NB4 (cell line): ENCODE measurements at regions not wholly inside any gene's neighbourhood (a gene's known extent, or its start where the extent isn't known, plus 50 kb on each side); places are given as distances from the start of the nearest gene placed in this dataset.
"Not testable (repeated sequence)": the region's sequence is repeated elsewhere in the genome, so short reads cannot be mapped to it uniquely, and the experiment has no call there.

Experiments
- DNase-seq: peaks from one replicate; pipeline ENCODE4 v3.0.0; 2010; ENCODE audit warnings: low read depth
- H3K4me3 ChIP-seq: one replicate; pipeline ENCODE4 v1.5.1; 2011; ENCODE audit warnings: mild to moderate bottlenecking, low read depth, low read length, moderate library complexity
- TF ChIP-seq, protein P1 (sequence below): IDR thresholded peaks from one replicate; pipeline ENCODE4 v1.5.1; 2012; ENCODE audit warnings: low read depth, low read length

DNA sequence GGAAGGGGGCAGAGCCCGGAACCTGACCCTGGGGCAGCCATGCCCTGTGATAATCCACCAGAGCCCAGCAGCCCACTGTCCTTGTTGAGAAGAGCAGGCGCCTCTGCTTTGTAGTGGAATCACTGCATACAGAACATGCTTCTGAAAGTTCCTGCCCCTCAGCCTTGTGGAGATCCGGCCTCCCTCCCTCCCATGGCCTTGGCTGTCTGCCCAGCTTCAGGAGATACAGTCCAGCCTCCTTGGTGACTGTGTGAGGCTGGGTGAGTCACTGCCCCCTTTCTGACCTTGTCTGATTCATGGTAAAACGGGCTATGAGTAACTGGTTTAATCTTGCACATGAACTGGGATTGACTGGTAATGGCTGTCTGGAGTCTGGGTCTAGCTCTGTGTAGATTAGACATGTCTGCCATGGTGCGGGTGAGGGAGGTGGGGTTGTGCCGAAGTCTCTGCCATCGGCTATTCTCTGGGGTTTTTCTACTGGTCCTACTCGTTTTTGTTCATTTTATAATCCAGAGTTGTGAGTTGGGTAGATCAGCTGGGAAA lies 144.0 kb upstream of the ZNF469 start:
- H3K4me3 ChIP-seq = not testable (repeated sequence)
- DNase-seq = peak; percentile 80

DNA sequence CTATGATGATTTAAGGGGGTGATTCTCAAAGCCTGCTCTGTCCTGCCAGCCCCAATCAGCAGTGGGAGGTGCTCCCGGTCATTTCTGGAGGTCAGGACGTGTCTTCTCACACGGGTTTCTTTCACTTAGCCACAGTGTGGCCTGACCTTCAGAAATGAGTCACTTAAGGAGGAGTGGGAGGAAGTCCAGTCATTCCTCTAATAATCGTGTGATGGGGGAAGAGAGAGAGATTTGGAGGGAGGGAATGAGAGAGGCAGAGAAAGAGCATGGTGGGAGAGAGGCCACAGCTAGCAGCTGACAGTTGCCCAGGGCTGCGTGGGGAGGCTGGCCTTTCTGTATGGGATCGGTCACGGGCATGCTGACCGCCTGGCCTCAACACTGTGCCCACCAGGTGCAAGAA lies 142.6 kb upstream of the ZNF469 start:
- DNase-seq, H3K4me3 ChIP-seq: not testable (repeated sequence)

DNA sequence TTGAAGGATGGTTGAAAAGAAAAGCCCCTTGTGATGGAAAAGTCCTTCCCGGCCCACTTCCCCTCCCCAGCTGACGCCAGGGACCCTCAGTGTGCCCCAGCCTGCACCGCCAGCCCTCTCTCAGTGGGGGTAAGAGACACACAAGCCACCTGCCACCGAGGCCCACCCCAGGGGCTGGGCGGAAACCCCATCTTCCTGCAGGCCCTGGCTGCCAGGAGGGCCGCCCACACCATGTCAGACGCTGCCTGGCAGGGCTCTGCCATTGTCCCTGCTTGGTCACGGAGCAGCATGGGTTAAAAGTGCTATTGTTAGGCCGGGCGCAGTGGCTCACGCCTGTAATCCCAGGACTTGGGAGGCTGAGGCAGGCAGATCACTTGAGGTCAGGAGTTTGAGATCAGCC lies 142.0 kb upstream of the ZNF469 start:
- not testable (repeated sequence) for DNase-seq, H3K4me3 ChIP-seq

DNA sequence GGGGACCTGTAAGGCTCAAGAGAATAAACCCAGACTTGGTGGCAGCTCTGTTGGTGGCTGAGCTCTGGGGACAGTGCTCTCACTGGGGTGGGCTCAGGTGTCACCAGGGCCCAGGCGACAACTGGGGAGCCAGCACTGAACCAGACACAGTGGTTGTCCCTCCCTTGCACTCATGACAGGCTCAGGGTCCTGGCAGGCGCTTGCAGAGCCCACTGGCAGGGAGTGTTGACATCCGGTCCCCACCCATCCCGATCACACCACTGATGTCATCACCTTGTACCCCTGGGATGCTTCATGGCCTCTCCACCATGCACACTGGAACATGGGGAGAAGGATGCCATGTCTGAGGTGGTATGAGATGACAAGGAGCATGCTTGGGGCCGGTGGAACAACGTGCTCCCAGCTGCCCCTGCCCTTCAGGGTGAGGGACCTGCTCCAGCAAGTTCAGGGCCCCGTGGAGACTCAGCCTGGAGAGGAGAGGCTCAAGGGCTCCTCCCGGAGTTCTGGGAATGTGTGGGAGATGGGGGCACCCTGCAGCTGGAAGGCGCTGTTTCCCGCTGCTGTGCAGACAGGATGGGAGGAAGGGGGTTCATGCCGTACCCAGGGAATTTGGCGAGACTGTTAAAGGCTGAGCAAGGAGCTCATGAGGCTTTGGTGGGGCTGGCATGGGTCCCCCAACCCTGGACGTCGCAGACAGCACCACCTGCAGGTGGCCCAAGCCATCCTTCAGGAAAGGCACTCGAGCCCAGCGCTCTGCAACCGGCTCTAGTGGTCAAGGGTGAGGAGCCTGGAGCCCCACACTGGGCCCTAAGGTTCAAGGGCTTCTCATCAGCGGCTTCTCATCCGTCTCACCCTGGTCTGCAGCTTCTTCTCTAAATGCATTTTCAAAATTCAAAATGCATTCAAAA lies 141.1 kb upstream of the ZNF469 start:
- DNase-seq, H3K4me3 ChIP-seq: not testable (repeated sequence)
- TF ChIP-seq, protein P1, sequence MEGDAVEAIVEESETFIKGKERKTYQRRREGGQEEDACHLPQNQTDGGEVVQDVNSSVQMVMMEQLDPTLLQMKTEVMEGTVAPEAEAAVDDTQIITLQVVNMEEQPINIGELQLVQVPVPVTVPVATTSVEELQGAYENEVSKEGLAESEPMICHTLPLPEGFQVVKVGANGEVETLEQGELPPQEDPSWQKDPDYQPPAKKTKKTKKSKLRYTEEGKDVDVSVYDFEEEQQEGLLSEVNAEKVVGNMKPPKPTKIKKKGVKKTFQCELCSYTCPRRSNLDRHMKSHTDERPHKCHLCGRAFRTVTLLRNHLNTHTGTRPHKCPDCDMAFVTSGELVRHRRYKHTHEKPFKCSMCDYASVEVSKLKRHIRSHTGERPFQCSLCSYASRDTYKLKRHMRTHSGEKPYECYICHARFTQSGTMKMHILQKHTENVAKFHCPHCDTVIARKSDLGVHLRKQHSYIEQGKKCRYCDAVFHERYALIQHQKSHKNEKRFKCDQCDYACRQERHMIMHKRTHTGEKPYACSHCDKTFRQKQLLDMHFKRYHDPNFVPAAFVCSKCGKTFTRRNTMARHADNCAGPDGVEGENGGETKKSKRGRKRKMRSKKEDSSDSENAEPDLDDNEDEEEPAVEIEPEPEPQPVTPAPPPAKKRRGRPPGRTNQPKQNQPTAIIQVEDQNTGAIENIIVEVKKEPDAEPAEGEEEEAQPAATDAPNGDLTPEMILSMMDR = peak; percentile 3

DNA sequence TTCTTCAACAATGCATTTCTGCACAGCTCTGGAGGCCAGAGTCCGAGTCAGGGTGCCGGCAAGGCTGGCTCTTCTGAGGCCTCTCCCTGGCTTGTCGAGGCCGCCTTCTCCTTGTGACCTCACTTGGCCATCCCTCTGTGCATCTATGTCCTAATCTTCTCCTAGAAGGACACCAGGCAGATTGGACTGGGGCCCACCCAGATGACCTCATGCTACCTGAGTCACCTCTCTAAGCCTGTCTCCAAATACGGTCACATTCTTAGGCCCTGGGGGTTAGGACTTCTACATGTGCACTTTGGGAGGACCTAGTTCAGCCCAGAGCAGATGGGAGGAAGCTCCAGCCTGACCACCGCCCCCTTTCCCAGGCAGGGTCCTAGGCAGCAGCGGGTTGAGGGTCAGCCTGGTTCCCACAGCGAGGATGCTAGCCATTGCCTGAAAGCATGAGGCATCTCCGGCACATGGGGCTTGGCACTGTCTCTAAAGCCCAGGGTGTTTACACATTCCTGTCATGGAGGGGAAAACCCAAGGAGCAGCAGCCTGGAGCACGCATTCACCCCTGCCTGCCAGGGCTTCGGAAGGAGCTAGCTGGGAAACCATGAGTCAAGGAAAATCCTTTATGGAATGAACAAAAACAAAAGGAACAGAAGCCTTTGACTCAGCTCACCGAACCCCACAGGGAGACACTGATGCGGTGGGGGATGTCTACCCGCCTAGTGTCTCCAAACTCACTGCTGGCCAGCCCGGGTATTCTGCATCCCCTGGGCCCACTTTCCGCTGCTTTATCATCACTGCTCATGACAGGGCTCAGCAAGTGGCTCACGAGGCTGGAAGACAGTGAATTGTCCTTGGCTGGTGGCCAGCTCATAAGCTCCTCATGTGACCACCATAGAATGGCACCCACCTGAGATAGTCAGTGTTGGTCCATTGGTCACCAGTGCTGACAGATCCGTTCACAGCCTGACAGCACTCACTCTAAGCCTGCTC lies 140.2 kb upstream of the ZNF469 start:
- not testable (repeated sequence) for DNase-seq, H3K4me3 ChIP-seq

DNA sequence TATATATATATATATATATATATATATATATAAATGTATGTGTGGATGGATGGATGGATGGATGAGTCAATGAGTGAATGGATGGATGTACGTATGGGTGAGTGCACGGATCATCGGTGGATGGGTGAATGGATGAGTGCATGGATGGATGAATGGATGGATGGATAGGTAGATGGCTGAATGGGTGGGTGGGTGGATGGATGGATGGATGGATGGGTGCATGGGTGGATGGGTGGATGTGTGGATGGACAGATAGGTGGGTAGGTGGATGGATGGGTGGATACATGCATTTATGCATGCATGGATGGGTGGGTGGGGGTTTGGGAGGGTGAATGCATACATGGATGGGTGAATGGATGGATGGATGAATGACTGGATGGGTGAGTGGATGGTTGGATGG lies 138.8 kb upstream of the ZNF469 start:
- H3K4me3 ChIP-seq, DNase-seq: not testable (repeated sequence)

DNA sequence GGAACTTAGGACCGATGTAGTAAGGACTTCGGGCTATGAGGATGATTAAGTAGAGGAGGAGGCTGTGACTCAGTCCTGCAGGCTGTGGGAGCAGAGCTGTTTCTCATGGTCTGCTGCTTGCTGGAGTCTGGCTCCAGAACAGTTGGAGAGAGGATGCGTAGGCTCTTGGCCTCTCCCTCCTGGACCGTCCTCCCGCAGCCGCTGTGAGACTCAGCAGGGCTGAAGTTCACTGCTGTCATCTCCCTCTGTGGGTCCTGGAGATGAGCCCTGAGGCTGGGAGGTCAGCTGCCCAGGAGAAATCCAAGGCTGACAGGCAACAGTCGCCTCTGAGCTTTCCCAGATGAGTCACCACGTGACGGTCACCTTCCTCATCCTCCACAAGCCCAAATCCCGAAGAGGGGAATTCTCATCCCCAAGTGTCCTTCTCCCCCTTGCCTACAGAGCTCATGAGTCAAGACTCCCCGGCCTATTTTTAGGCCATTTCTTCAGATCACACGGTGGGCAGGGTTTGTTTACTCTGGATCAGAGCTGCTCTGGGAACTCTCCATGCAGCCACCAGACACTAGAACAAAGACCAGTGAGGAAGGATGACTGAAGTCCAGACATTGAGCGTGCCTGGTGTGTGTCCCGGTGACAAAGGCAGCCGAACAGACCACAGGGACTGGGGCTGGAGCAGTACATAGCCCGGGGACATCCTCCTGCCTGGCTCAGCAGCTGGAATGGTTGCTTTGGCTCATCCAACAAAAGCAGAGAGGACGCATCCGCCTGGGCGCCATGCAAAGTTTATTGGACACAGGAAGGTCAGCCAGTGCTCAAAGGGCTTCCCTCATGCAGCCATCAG lies 137.3 kb upstream of the ZNF469 start:
- not testable (repeated sequence) for DNase-seq, H3K4me3 ChIP-seq

DNA sequence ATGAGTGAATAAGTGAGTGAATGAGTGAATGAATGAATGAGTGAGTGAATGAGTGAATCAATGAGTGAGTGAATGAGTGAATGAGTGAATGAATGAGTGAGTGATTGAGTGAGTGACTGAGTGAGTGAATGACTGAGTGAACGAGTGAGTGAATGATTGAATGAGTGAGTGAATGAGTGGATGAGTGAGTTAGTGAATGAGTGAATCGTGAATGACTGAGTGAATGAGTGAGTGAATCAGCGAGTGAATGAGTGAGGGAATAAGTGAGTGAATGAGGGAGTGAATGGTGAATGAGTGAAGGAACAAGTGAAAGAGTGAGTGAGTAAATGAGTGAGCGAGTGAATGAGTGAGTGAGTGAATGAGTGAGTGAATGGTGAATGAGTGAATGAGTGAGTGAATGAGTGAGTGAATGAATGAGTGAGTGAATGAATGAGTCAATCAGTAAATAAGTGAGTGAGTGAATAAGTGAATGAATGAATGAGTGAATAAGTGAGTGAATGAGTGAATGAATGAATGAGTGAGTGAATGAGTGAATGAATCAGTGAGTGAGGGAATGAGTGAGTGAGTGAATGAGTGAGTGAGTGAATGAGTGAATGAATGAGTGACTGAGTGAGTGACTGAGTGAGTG lies 135.7 kb upstream of the ZNF469 start:
- not testable (repeated sequence) for DNase-seq, H3K4me3 ChIP-seq

DNA sequence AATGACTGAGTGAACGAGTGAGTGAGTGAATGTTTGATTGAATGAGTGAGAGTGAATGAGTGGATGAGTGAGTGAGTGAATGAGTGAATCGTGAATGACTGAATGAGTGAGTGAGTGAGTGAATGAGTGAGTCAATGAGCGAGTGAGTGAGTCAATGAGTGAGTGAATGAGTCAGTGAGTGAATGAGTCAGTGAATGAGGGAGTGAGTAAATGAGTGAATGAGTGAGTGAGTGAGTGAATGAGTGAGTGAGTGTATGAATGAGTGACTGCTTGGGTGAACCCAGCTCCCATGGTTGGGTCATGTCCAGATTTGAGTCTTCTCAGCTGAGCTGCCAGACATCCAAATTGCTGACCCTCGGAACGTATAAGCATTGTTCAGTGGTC lies 135.2 kb upstream of the ZNF469 start:
- H3K4me3 ChIP-seq, DNase-seq: not testable (repeated sequence)

DNA sequence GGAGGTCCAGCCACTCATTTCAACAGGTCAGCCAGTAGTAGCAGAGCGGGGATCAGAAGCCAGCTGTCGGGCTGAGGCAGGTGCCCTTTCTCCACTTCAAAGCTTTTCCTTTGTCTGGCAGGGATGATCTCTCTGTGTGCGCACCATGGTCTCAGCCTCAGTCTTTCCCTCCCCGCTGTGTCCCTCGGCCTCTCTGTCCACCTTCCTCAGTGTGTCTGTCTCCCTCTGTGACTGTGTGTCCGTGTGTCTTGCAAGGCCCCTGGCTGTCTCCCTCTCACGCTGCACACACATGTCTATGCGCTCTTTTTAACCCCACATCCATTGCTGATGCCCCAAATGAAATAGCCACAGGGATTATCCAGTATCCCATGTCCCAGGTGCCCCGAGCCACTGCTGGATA lies 134.0 kb upstream of the ZNF469 start:
- not testable (repeated sequence) for DNase-seq, H3K4me3 ChIP-seq

DNA sequence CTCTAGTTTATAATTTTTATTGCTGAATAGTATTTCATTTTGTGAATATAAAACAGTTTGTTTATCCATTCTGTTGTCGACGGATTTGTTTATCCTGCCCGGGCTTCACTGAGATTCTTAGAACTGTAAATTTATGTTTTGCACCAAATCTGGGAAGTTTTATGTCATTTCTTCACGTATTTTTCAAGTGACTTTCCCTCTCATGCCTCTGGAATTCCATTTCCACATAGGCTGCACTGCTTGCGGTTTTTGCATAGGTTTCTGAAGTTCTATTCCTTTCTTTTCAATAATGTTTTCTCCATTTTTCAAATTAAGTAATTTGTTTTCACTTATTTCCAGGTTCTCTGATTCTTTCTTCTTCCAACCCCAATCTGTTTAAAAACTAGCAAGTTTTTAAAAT lies 132.4 kb upstream of the ZNF469 start:
- not testable (repeated sequence) for H3K4me3 ChIP-seq, DNase-seq

DNA sequence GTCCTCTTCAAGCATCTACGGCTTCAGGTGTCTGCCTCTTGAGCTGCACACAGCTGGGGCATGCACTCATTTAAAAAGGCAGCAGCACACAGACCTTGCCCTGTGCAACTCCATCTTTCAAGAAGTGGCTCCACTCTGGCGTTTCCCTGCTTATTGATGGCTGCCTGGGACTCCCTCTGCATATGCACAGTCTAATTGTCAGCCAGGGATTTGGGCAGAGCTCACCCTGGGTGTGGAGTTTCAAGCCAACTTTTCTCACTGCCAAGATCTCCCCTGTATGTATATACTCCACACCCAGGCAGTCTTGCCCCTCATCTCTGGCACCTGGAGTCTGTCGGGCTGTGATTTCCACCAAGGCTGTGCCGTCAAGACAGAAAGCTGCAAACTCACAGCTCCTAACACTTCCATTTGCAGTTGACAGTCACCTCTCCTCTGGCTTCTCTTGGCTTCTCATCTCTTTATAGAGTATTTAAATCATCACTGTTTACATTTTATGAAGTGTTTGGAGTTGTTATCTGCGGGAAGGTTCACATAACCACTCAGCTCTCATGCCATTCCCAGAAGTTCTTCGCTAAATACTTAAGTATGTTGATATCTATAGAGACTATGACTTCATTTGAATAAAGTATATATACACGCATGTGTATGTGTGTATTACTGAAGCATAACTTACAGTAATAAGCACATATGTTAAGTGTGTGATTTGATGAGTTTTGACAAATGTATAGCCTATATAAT lies 130.5 kb upstream of the ZNF469 start:
- DNase-seq, H3K4me3 ChIP-seq: not testable (repeated sequence)

DNA sequence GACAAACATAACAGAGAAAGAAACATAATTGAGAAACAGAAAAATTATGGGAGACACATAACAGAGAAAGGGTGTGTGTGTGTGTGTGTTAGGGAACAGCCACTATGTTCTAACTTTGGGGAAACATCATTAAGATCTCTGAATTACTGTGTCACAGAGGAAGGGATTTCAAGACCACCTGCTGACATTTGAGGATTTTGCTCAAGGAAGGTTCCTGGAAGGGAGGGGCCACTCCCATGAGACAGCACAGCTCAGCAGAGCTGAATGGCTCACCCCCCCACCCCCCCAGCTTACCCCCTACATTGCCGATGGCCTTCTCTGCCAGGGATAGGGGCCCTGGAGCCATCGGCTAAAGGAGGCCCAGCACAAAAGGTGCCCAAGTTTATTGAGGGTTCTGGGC lies 124.6 kb upstream of the ZNF469 start:
- not testable (repeated sequence) for DNase-seq

DNA sequence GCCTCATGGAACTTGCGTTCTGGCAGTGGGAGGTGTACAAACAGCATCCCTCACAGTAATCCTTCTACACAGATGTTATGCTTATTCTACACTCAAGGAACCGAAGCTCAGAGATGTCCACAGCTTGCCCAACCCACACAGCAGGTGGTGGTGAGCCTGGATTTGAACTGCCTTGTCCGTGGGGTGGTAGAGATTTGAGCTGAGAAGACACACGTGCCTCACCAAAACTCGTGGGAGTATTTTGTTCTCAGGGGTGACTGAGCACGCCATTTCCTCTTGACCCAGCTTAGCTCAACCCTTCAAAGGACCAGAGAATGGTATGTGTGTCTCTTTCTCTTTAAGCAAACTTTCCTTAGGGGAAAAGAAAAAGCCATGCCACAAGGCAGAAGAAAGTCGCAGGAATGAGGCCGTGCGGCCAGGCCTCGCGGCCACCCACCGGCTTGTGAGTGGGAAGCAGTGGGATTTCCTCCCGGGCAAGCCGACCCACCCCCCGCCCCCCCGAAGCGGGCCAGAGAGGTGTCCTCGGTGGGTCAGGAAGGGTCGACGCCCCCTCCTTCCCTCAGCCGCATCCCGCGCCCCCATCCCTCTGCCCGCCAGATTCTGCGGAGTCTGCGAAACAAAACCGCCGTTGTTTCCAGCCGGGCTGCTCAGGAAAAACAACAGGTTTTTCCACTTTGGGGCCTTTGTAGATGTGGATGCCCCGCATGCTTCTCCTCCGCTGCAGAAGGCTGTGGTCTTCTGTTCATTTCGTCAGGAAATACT lies 123.8 kb upstream of the ZNF469 start:
- H3K4me3 ChIP-seq, DNase-seq: not testable (repeated sequence)

More for the DNA sequence above, 124.6 kb upstream of the ZNF469 start:
- H3K4me3 ChIP-seq = not testable (repeated sequence)

DNA sequence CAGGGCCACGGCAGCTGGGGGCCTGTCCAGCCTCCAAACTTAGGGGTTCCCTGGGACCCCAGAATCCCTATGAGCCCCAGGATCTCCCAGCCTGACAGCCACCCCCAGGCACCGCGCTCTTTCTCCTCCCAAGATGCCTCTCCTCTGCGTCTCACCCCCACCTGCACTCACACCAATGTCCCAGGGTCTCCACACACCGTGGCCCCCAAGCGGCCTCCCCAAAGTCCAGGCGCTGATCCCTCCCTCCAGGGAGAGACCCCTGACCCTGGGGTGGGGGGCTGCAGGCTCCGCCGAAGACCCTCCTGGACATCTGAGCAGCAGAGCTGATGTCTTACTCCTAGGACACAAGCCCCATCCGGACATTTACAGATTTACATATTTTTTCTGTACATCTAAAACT lies 123.2 kb upstream of the ZNF469 start:
- H3K4me3 ChIP-seq, DNase-seq: not testable (repeated sequence)
